ENCODE measurements at regions not wholly inside any gene's neighbourhood (a gene's known extent, or its start where the extent isn't known, plus 50 kb on each side); places are given as distances from the start of the nearest gene placed in this dataset.

DNA sequence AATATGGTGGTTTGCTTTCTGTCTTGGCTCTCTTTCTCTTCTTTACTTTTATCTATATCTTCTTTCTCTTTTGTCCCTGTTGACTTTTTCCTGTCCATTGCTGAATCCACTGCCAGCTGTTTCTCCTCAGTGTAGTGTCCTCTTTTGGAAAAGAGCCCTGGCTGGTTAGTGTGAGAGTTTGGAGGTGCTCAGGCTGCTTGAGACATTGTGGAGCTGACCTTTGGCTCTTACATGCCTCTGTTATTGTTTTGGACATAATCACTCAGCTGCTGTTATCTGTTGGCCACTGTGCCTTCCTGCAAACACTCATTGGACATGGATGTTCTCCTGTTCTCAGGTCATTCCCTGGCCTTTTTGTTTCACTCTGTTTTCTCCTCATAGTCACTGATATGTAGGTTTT lies 295.4 kb upstream of the RIOK2 start:
- in situ Hi-C loops (cut with HindIII; ENCODE audit: low sequenced_read_pairs), result no loop called here
- TF ChIP-seq, protein P1, sequence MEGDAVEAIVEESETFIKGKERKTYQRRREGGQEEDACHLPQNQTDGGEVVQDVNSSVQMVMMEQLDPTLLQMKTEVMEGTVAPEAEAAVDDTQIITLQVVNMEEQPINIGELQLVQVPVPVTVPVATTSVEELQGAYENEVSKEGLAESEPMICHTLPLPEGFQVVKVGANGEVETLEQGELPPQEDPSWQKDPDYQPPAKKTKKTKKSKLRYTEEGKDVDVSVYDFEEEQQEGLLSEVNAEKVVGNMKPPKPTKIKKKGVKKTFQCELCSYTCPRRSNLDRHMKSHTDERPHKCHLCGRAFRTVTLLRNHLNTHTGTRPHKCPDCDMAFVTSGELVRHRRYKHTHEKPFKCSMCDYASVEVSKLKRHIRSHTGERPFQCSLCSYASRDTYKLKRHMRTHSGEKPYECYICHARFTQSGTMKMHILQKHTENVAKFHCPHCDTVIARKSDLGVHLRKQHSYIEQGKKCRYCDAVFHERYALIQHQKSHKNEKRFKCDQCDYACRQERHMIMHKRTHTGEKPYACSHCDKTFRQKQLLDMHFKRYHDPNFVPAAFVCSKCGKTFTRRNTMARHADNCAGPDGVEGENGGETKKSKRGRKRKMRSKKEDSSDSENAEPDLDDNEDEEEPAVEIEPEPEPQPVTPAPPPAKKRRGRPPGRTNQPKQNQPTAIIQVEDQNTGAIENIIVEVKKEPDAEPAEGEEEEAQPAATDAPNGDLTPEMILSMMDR (IDR thresholded peaks at IDR 0.05; ENCODE audit: low read depth, low read length, missing control alignments), result no peak
- DNase-seq (ENCODE audit: low read depth), result no peak
- no peak overlapping the region for H3K4me3 ChIP-seq (ENCODE audit: low read depth, low read length)

DNA sequence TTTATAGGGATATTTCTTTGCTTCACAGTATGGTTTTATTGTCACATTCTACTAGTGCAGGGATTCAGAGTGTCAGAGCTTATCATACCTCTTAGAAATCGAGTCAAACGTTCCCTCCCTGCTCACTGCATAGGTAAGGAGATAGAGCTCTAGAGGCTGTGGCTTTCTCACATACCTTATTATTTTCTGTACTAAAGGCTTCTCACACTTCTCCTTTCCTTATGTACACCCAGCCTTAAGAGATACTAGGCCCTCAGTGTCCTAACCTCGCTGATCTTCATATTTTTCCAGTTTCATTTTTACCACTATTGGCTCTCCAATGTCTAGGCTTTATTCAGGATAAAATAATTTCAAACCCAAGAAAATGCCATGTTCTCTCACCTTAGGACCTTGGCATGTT lies 297.3 kb upstream of the RIOK2 start:
- no peak overlapping the region for H3K4me3 ChIP-seq (ENCODE audit: low read depth, low read length)
- DNase-seq (ENCODE audit: low read depth), result no peak
- TF ChIP-seq, protein P1 (IDR thresholded peaks at IDR 0.05; ENCODE audit: low read depth, low read length, missing control alignments), result no peak
- in situ Hi-C loops (cut with HindIII; ENCODE audit: low sequenced_read_pairs), result no loop called here

DNA sequence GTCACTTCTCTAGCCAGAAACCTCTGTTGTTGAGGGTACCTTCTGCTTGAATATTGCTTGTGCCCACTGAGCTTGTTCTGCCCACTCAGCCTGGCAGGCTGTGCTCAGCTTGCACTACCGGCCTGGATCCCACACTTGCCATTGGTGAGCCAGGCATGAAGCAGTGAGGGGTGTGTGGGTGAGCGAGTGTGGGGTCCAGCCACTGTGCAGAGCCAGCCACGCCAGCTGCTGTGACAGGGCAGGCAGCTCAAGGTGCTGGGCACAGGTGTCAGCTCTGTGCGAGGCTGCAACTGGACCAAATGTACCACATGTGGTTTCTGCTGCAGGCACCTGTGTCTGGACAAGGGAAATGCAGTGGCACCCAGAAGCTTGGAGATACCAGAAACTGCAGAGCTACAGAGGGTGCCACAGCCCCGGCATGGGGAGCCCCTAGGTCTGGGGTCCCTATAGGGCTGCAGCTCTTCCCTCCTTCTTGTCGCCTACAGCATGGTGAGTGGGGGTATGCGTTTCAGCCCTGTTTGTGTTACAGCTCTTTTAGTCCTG lies 305.1 kb upstream of the RIOK2 start:
- no peak for DNase-seq (ENCODE audit: low read depth)
- in situ Hi-C loops (cut with HindIII; ENCODE audit: low sequenced_read_pairs), result no loop called here
- H3K4me3 ChIP-seq (ENCODE audit: low read depth, low read length), result no peak overlapping the region
- TF ChIP-seq, protein P1 (IDR thresholded peaks at IDR 0.05; ENCODE audit: low read depth, low read length, missing control alignments), result no peak

DNA sequence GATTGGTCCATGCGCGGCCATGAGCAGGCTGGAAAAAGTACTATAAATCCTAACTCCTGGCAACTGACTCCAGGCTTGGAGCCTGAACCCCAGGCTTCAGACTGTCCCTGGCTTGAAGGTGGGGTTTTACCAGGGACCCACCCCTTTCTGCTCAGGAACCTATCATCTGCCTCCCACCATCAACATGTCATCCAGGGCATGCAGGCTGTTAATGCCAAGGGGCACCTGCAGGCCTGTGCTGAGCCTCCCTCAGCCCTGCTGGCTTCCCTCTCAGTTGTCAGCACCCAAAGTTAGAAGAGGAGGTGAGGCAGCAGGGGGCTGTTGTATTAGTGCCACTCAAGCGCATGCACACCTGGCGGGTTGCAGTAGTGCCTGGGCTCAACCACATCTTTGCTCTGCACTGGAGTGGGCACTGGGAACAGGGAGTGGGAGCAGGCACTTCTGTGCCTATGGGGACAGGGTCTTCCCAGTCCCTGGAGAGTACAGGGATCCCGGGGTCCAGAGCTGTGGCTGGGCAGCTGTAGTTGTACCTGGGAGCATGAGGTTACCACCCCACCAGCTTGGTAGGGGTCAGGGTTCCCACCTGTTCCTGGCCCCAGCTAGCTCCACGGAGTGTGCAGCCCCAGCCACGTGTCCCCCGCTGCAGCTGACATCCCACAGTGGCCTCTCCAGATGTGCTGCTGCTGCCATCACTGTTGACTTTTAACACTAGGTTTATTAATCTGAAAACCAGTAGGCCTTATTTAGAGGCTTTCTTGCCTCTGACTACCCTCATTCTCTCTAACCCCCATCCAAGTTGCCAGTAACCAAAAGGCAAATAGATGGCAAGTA lies 306.2 kb upstream of the RIOK2 start:
- in situ Hi-C loops (cut with HindIII; ENCODE audit: low sequenced_read_pairs), result no loop called here
- no peak for DNase-seq (ENCODE audit: low read depth)

DNA sequence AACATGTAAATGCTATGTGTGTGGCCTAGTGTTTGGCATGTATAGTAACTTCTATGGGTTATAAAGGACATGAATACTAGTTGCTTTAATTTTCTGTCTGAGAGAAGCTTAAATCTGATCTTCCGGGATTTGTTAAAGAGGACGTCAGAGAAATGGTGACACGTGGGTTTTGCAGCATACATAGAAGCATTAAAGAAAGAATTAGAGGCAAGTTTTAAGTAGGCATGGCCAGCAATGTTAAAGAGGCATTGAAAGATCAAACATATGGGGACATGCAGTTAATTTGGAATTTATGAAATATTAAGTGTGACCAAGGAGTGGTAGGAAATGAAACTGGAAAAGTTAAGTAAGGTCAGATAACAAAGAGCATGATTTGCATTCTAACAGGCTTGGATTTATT lies 311.4 kb upstream of the RIOK2 start:
- H3K4me3 ChIP-seq (ENCODE audit: low read depth, low read length), result no peak overlapping the region
- in situ Hi-C loops (cut with HindIII; ENCODE audit: low sequenced_read_pairs), result no loop called here
- TF ChIP-seq, protein P1 (IDR thresholded peaks at IDR 0.05; ENCODE audit: low read depth, low read length, missing control alignments), result no peak
- no peak for DNase-seq (ENCODE audit: low read depth)

More for the DNA sequence above, 306.2 kb upstream of the RIOK2 start:
- H3K4me3 ChIP-seq (ENCODE audit: low read depth, low read length), result no peak overlapping the region
- TF ChIP-seq, protein P1 (IDR thresholded peaks at IDR 0.05; ENCODE audit: low read depth, low read length, missing control alignments), result no peak

DNA sequence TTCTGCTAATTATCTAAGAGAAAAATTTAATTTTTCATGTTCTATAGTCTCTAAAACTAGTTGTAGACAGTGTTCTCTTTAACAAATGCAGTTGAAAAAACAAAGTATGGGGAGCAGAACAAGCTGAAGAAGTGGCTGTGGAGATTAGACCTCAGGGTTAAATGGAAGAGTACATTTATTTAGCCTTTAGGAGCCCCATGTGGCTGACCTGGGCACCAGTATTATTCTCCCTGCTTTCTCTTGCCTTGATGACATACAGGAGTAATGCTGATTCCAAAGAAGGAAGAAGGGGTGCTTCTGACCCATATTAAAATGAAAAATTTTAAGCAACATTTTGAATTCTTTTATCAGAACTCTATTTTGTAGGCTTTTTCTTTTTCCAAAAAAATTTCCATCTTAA lies 312.3 kb upstream of the RIOK2 start:
- H3K4me3 ChIP-seq (ENCODE audit: low read depth, low read length), result no peak overlapping the region
- TF ChIP-seq, protein P1 (IDR thresholded peaks at IDR 0.05; ENCODE audit: low read depth, low read length, missing control alignments), result no peak
- DNase-seq (ENCODE audit: low read depth), result no peak
- in situ Hi-C loops (cut with HindIII; ENCODE audit: low sequenced_read_pairs), result no loop called here

Measured in astrocyte of the cerebellum (primary cell).